Mesothelial cell of epicardium (in vitro differentiated cells): ENCODE measurements at regions not wholly inside any gene's neighbourhood (a gene's known extent, or its start where the extent isn't known, plus 50 kb on each side); places are given as distances from the start of the nearest gene placed in this dataset.

Experiments
- DNase-seq, 2 experiments: peaks; one replicate each; pipeline ENCODE4 v3.0.0; 2021; ENCODE audit warnings: low spot score in 2 of 2; ENCODE audit not compliant: unreplicated experiment in 2 of 2
- H3K27ac Mint-ChIP-seq: 2 replicates; pipeline ENCODE4 v1.8.0; 2021; ENCODE audit warnings: mixed read lengths
- H3K27me3 Mint-ChIP-seq: 2 replicates; pipeline ENCODE4 v1.8.0; 2021; ENCODE audit warnings: low read depth, mixed read lengths
- H3K36me3 Mint-ChIP-seq: 2 replicates; pipeline ENCODE4 v1.8.0; 2021; ENCODE audit warnings: mixed read lengths
- H3K4me1 Mint-ChIP-seq: 2 replicates; pipeline ENCODE4 v1.8.0; 2021; ENCODE audit warnings: mixed read lengths
- H3K4me3 Mint-ChIP-seq: 2 replicates; pipeline ENCODE4 v1.8.0; 2021; ENCODE audit warnings: mild to moderate bottlenecking, moderate library complexity, mixed read lengths
- H3K9me3 Mint-ChIP-seq: 2 replicates; pipeline ENCODE4 v1.8.0; 2021; ENCODE audit warnings: mixed read lengths
- CTCF ChIP-seq: fragments of 200-600 bp; sonication (generic); IDR thresholded peaks from one replicate; pipeline ENCODE4 v1.5.0; 2021; ENCODE audit warnings: antibody characterized with exemption; ENCODE audit not compliant: unreplicated experiment

GRCh38 chr2:76120176-76120575 lies 409.5 kb upstream of the GCFC2 start:
- H3K27me3 Mint-ChIP-seq, result no peaks in the 10 kb centered on the region
- H3K4me1 Mint-ChIP-seq, result no peaks in the 10 kb centered on the region
- DNase-seq, result no peak
- peaks cover 11% of the 10 kb centered on the region for H3K9me3 Mint-ChIP-seq
- no peak overlapping the region for H3K27ac Mint-ChIP-seq
- H3K36me3 Mint-ChIP-seq, result no peaks in the 10 kb centered on the region
- H3K4me3 Mint-ChIP-seq, result no peak overlapping the region
- TF ChIP-seq CTCF, result no peak

GRCh38 chr2:76089683-76090082 lies 379.0 kb upstream of the GCFC2 start:
- Mint-ChIP-seq H3K36me3 (no peaks in the 10 kb centered on the region), H3K27me3 (no peaks in the 10 kb centered on the region), H3K9me3 (peaks cover 4% of the 10 kb centered on the region), H3K27ac (no peak overlapping the region), H3K4me1 (peaks cover 15% of the 10 kb centered on the region), H3K4me3 (no peak overlapping the region)
- DNase-seq, result no peak
- no peak for TF ChIP-seq CTCF

GRCh38 chr2:76083248-76083647 lies 372.5 kb upstream of the GCFC2 start:
- Mint-ChIP-seq H3K4me1 (peaks cover 31% of the 10 kb centered on the region), H3K27ac (no peak overlapping the region), H3K4me3 (no peak overlapping the region), H3K36me3 (no peaks in the 10 kb centered on the region), H3K9me3 (no peaks in the 10 kb centered on the region), H3K27me3 (no peaks in the 10 kb centered on the region)
- DNase-seq, result no peak
- no peak for TF ChIP-seq CTCF

- no peak overlapping the region for H3K27ac Mint-ChIP-seq
- no peak for DNase-seq
- TF ChIP-seq CTCF, result no peak
- no peaks in the 10 kb centered on the region for H3K9me3 Mint-ChIP-seq
- H3K4me1 Mint-ChIP-seq, result peaks cover 26% of the 10 kb centered on the region
- no peak overlapping the region for H3K4me3 Mint-ChIP-seq
- no peaks in the 10 kb centered on the region for H3K27me3 Mint-ChIP-seq
- no peaks in the 10 kb centered on the region for H3K36me3 Mint-ChIP-seq
Observed at GRCh38 chr2:76082509-76082908, 371.8 kb upstream of the GCFC2 start.

- DNase-seq, result no peak
- no peak overlapping the region for H3K27ac Mint-ChIP-seq
- no peak for TF ChIP-seq CTCF
Observed at GRCh38 chr2:76080154-76080553, 369.4 kb upstream of the GCFC2 start.

GRCh38 chr2:76075126-76075525 lies 364.4 kb upstream of the GCFC2 start:
- H3K27me3 Mint-ChIP-seq, result no peaks in the 10 kb centered on the region
- H3K36me3 Mint-ChIP-seq, result no peaks in the 10 kb centered on the region

More at GRCh38 chr2:76080154-76080553, 369.4 kb upstream of the GCFC2 start:
- H3K27me3 Mint-ChIP-seq, result no peaks in the 10 kb centered on the region
- peaks cover 19% of the 10 kb centered on the region for H3K4me1 Mint-ChIP-seq
- H3K36me3 Mint-ChIP-seq, result no peaks in the 10 kb centered on the region
- no peaks in the 10 kb centered on the region for H3K9me3 Mint-ChIP-seq
- no peak overlapping the region for H3K4me3 Mint-ChIP-seq

More at GRCh38 chr2:76075126-76075525, 364.4 kb upstream of the GCFC2 start:
- Mint-ChIP-seq H3K4me1 (no peaks in the 10 kb centered on the region), H3K27ac (no peak overlapping the region), H3K9me3 (peaks cover 11% of the 10 kb centered on the region), H3K4me3 (no peak overlapping the region)
- no peak for TF ChIP-seq CTCF
- no peak for DNase-seq
